Right lobe of liver (tissue), 4 donors: ENCODE measurements at regions not wholly inside any gene's neighbourhood (a gene's known extent, or its start where the extent isn't known, plus 50 kb on each side); places are given as distances from the start of the nearest gene placed in this dataset.

Experiments used
- CTCF ChIP-seq, 4 donors: fragments of 200-600 bp in 3 of 4; fragments of 450-650 bp in 1 of 4; IDR thresholded peaks; one replicate each; pipeline versions ENCODE4 v1.5.1 to v1.8.0; 2016 to 2022; ENCODE audit warnings: antibody characterized with exemption in 4 of 4, mild to moderate bottlenecking in 2 of 4
- POLR2A ChIP-seq: fragments of 450-650 bp; IDR thresholded peaks from one replicate; pipeline ENCODE4 v1.6.1; 2017; ENCODE audit warnings: antibody characterized with exemption, mild to moderate bottlenecking
- donor health status: DM: no; HTN: no; CAD: no.
- donor health status: DM: no; HTN: no; CAD: no.
- donor health status: DM: no; HTN: yes; CAD: no.

GRCh38 chr5:15350614-15351013 lies 149.4 kb upstream of the FBXL7 start:
- no peak for TF ChIP-seq CTCF (IDR thresholded peaks at IDR 0.05)
- TF ChIP-seq POLR2A = no peak
